ENCODE measurements at regions not wholly inside any gene's neighbourhood (a gene's known extent, or its start where the extent isn't known, plus 50 kb on each side); places are given as distances from the start of the nearest gene placed in this dataset.
"Not testable (repeated sequence)": the region's sequence is repeated elsewhere in the genome, so short reads cannot be mapped to it uniquely, and the experiment has no call there.

GRCh38 chr7:70846208-70846607, 285.7 kb upstream of the GALNT17 start:
- no peak for DNase-seq

- no peak for DNase-seq
These were observed 282.2 kb upstream of the GALNT17 start for GRCh38 chr7:70849580-70850235.

GRCh38 chr7:70855373-70855772, 276.6 kb upstream of the GALNT17 start:
- no peak for DNase-seq

GRCh38 chr7:70856901-70857630, 274.9 kb upstream of the GALNT17 start:
- peak; percentile 65 for DNase-seq

- DNase-seq = no peak
These were observed 274.0 kb upstream of the GALNT17 start for GRCh38 chr7:70857793-70858545.

DNA sequence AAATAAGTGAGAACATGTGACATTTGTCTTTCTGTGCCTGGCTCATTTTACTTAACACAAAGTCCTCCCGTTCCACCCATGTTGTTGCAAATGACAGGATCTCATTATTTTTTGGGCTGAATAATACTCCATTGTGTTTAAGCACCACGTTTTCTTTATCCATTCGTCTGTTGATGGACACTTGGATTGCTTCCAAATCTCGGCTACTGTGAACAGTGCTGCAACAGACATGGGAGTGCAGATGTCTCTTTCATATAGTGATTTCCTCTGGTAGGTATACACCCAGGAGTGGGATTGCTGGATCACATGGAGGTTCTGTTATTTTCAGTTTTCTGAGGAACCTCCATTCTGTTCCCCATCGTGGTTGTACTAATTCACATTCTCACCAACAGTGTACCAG, 264.4 kb upstream of the GALNT17 start:
- DNase-seq = no peak

- no peak for DNase-seq
These were observed 261.6 kb upstream of the GALNT17 start for GRCh38 chr7:70870349-70870748.

DNA sequence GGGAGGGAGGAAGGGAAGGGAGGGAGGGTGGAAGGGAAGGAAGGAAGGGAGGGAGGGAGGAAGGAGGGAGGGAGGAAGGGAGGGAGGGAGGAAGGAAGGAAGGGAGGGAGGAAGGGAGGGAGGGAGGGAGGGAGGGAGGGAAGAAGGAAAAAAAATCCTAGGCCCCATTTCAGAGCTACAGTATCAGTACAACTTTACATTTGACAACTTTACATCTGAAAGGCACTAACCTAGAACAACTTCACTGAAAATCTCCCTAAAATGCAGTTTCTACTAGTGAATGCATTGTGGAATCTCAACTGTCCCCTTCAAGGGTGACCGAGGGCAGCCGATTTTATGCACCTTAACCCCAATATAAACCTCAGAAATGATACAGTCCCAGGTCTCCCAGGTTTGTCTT, 259.8 kb upstream of the GALNT17 start:
- no peak for DNase-seq

DNA sequence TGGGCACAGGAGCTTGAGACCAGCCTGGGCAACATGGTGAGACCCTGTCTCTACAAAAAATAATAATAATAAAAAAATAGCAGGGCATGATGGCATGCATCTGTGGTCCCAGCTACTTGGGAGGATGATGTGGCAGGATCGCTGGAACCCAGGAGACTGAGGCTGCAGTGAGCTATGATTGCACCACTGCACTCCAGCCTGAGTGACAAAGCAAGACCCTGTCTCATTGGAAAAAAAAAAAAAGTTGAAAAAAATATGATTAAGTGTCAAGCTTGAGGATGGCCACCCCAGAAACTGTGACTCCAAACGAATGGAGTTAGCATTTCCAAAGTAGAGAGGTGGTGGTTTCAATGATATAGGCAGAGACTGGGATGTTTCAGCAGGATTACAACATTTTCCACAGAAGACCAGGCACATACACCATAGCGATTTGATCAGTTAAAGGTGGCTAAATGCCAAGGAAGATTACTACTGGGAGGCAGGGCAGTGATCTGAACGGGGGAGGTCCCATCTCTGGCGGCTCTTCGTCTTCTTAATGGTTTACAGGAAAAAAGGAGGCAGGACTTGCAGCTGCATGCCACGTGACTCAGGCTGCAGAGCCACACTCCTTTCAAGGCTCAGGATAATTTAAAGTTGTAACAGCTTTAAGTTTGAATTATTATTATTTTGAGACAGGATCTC, 250.6 kb upstream of the GALNT17 start:
- DNase-seq = no peak

- no peak for DNase-seq
These were observed 248.0 kb upstream of the GALNT17 start for GRCh38 chr7:70883750-70884439.

- DNase-seq = no peak
These were observed 247.5 kb upstream of the GALNT17 start for GRCh38 chr7:70884440-70884764.

- DNase-seq = no peak
These were observed 247.1 kb upstream of the GALNT17 start for GRCh38 chr7:70884809-70885208.

DNA sequence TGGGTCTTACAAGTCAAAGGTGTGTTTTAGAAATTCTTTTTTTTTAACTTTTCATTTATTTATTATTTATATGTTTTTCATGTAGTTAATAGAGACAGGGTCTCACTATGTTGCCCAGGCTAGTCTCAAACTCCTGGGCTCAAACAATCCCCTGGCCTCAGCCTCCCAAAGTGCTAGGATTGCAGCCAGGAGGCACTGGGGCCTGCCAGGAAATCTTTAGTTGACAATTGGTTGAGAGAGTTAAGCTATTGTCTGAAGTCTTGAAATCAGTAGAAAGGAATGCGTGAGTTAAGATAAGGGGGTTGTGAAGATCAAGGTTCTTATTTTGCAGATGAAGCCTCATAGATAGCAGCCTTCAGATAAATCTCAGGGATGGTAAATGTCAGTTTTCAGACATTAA, 245.4 kb upstream of the GALNT17 start:
- no peak for DNase-seq

- no peak for DNase-seq
These were observed 244.8 kb upstream of the GALNT17 start for GRCh38 chr7:70887186-70887585.

DNA sequence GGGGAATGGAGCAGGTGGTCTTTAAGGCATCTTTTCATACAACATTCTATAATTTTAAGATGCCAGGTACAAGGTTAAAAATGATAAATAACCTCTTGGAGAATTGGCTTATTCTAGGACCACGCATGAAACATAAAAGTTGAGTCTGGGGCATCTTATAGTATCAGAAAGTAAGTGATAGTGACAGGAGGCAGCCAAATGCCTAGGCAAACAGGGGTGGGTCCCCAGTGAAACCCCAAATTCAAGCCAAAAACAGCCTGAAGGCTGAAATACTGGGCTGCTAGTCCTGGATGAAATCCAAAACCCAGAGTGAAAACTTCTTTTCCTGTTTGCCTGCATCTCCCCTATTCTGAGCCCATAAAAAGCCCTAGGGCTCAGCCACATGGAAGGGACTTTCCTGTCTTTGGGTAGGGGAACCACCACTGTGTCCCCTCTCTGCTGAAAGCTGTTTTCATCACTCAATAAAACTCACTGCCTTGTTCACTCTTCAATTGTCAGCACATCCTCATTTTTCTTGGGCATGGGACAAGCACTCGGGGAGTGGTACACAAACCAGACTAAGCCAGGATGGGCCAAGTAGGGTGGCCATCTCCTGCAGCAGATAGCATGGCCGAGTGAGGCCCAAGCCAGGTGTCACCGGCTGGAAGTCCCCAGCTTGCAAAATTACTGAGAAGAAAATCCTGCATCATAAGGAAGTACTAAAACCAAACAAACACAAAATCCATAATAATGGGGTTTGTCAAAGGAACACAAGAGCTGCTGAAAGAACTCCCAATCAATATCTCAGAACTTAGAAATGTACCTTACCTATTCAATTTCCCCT, 241.6 kb upstream of the GALNT17 start:
- DNase-seq = no peak

DNA sequence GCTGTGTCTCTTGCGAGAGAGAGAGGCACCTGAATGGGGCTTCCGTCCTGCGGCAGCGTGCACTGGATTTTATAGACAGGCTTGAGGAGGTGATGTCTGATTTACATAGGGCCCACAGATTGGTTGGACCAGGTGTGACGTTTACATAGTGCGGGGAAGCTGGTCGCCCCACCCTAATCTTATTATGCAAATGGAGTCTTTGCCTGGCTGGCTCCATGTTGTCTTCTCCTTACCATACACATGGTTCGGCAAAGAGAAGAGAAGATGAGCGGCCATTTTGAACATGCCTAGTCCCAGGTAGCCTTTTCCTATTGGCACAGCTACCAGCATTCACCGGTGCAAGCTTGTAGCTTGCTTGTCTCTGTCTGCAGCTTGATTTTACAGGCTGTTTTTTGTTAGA, 238.5 kb upstream of the GALNT17 start:
- DNase-seq = no peak

GRCh38 chr7:70893971-70894715, 237.8 kb upstream of the GALNT17 start:
- no peak for DNase-seq

- DNase-seq = no peak
These were observed 237.1 kb upstream of the GALNT17 start for GRCh38 chr7:70894799-70895198.

GRCh38 chr7:70895337-70896200, 236.4 kb upstream of the GALNT17 start:
- not testable (repeated sequence) for DNase-seq
